Bronchial epithelial cell (primary cell): ENCODE measurements at regions not wholly inside any gene's neighbourhood (a gene's known extent, or its start where the extent isn't known, plus 50 kb on each side); places are given as distances from the start of the nearest gene placed in this dataset.

Experiments used
- DNase-seq: peaks from one replicate; pipeline ENCODE4 v3.0.0-alpha.2; 2010; ENCODE audit warnings: low read depth
- FAIRE-seq: peaks from 2 replicates; lab custom pipeline; 2011; peaks lifted over from hg19 to GRCh38; lab: Jason Lieb, UNC
- H3K27me3 ChIP-seq: 2 replicates; pipeline ENCODE4 v1.5.1; 2011; ENCODE audit warnings: low read length; ENCODE audit not compliant: control insufficient read depth, insufficient read depth
- H3K36me3 ChIP-seq: 2 replicates; pipeline ENCODE4 v1.5.1; 2011; ENCODE audit warnings: low read length; ENCODE audit not compliant: control insufficient read depth, insufficient read depth
- H3K4me3 ChIP-seq: 2 replicates; pipeline ENCODE4 v1.5.1; 2011; ENCODE audit warnings: mild to moderate bottlenecking, low read depth, low read length, control low read depth
- CTCF ChIP-seq: IDR thresholded peaks from 2 replicates; pipeline ENCODE4 v1.5.1; 2011; ENCODE audit warnings: mild to moderate bottlenecking, moderate library complexity, low read length, control low read depth, inconsistent platforms; ENCODE audit not compliant: insufficient read depth, severe bottlenecking

GRCh38 chr18:75810516-75810915 is 383.0 kb upstream of the SMIM21 start:
- Histone ChIP-seq H3K4me3 (no peak overlapping the region), H3K36me3 (no peaks in the 10 kb centered on the region), H3K27me3 (no peaks in the 10 kb centered on the region)
- no peak for TF ChIP-seq CTCF
- FAIRE-seq (peak; percentile 28), DNase-seq (no peak)

- no peak overlapping the region for H3K4me3 ChIP-seq
- DNase-seq: no peak
- no peaks in the 10 kb centered on the region for H3K36me3 ChIP-seq
- TF ChIP-seq CTCF: no peak
- FAIRE-seq: no peak
- H3K27me3 ChIP-seq: no peaks in the 10 kb centered on the region
These were observed 382.4 kb upstream of the SMIM21 start for GRCh38 chr18:75809926-75810255.

GRCh38 chr18:75809151-75809925 is 381.8 kb upstream of the SMIM21 start:
- H3K27me3 ChIP-seq: no peaks in the 10 kb centered on the region
- DNase-seq (no peak), FAIRE-seq (no peak)
- H3K4me3 ChIP-seq: no peak overlapping the region
- H3K36me3 ChIP-seq: no peaks in the 10 kb centered on the region
- TF ChIP-seq CTCF: no peak

GRCh38 chr18:75805265-75805664 is 377.8 kb upstream of the SMIM21 start:
- H3K4me3 ChIP-seq: no peak overlapping the region
- no peak for FAIRE-seq
- DNase-seq: no peak
- no peak for TF ChIP-seq CTCF
- H3K27me3 ChIP-seq: no peaks in the 10 kb centered on the region
- no peaks in the 10 kb centered on the region for H3K36me3 ChIP-seq

- H3K27me3 ChIP-seq: no peaks in the 10 kb centered on the region
- FAIRE-seq (no peak), DNase-seq (no peak)
- no peak for TF ChIP-seq CTCF
- H3K4me3 ChIP-seq: no peak overlapping the region
- H3K36me3 ChIP-seq: no peaks in the 10 kb centered on the region
These were observed 375.2 kb upstream of the SMIM21 start for GRCh38 chr18:75802681-75803080.

- FAIRE-seq: no peak
These were observed 373.7 kb upstream of the SMIM21 start for GRCh38 chr18:75801178-75801577.

More at GRCh38 chr18:75801178-75801577, 373.7 kb upstream of the SMIM21 start:
- no peak for DNase-seq
- no peaks in the 10 kb centered on the region for H3K36me3 ChIP-seq
- TF ChIP-seq CTCF: no peak
- no peaks in the 10 kb centered on the region for H3K27me3 ChIP-seq
- H3K4me3 ChIP-seq: no peak overlapping the region
